CD4-positive, alpha-beta T cell treated with Interleukin-17A for 1 hour (primary cell): ENCODE measurements at regions not wholly inside any gene's neighbourhood (a gene's known extent, or its start where the extent isn't known, plus 50 kb on each side); places are given as distances from the start of the nearest gene placed in this dataset.
"Not testable (repeated sequence)": the region's sequence is repeated elsewhere in the genome, so short reads cannot be mapped to it uniquely, and the experiment has no call there.

Source experiments
- DNase-seq: peaks from one replicate; pipeline ENCODE4 v3.0.0-alpha.2; 2020

- DNase-seq, result no peak
Measured at GRCh38 chr10:83371696-83372490, 767.4 kb upstream of the GHITM start.

GRCh38 chr10:83372646-83373045 is 766.7 kb upstream of the GHITM start:
- no peak for DNase-seq

- DNase-seq, result no peak
Measured at GRCh38 chr10:83373671-83374070, 765.6 kb upstream of the GHITM start.

GRCh38 chr10:83374741-83375140 is 764.6 kb upstream of the GHITM start:
- DNase-seq, result no peak

GRCh38 chr10:83375274-83375673 is 764.0 kb upstream of the GHITM start:
- no peak for DNase-seq

- DNase-seq, result no peak
Measured at GRCh38 chr10:83397806-83398205, 741.5 kb upstream of the GHITM start.

- DNase-seq, result no peak
Measured at GRCh38 chr10:83410570-83410969, 728.7 kb upstream of the GHITM start.

- DNase-seq, result no peak
Measured at GRCh38 chr10:83425306-83425705, 714.0 kb upstream of the GHITM start.

GRCh38 chr10:83427101-83427500 is 712.2 kb upstream of the GHITM start:
- no peak for DNase-seq

GRCh38 chr10:83432261-83433045 is 706.9 kb upstream of the GHITM start:
- DNase-seq, result no peak

- no peak for DNase-seq
Measured at GRCh38 chr10:83433705-83434104, 705.6 kb upstream of the GHITM start.

GRCh38 chr10:83448013-83448412 is 691.3 kb upstream of the GHITM start:
- DNase-seq, result no peak

- DNase-seq, result no peak
Measured at GRCh38 chr10:83458611-83459010, 680.7 kb upstream of the GHITM start.

- DNase-seq, result no peak
Measured at GRCh38 chr10:83459124-83459523, 680.2 kb upstream of the GHITM start.

GRCh38 chr10:83469728-83470331 is 669.5 kb upstream of the GHITM start:
- no peak for DNase-seq

- DNase-seq, result no peak
Measured at GRCh38 chr10:83476211-83476610, 663.1 kb upstream of the GHITM start.

GRCh38 chr10:83489161-83489560 is 650.1 kb upstream of the GHITM start:
- no peak for DNase-seq

GRCh38 chr10:83492004-83492403 is 647.3 kb upstream of the GHITM start:
- DNase-seq, result no peak

- DNase-seq, result no peak
Measured at GRCh38 chr10:83512681-83513080, 626.6 kb upstream of the GHITM start.

GRCh38 chr10:83515001-83515400 is 624.3 kb upstream of the GHITM start:
- no peak for DNase-seq

- no peak for DNase-seq
Measured at GRCh38 chr10:83516788-83517187, 622.5 kb upstream of the GHITM start.

- no peak for DNase-seq
Measured at GRCh38 chr10:83517456-83517855, 621.9 kb upstream of the GHITM start.

- no peak for DNase-seq
Measured at GRCh38 chr10:83518779-83519178, 620.5 kb upstream of the GHITM start.

GRCh38 chr10:83520386-83520785 is 618.9 kb upstream of the GHITM start:
- not testable (repeated sequence) for DNase-seq
